ENCODE measurements at regions not wholly inside any gene's neighbourhood (a gene's known extent, or its start where the extent isn't known, plus 50 kb on each side); places are given as distances from the start of the nearest gene placed in this dataset.
"Not testable (repeated sequence)": the region's sequence is repeated elsewhere in the genome, so short reads cannot be mapped to it uniquely, and the experiment has no call there.

- DNase-seq (ENCODE audit: low spot score): no peak
Measured at GRCh38 chr14:30193845-30194501, 266.3 kb upstream of the PRKD1 start.

GRCh38 chr14:30194741-30195148, 267.1 kb upstream of the PRKD1 start:
- no peaks in the 10 kb centered on the region for H3K9me3 Mint-ChIP-seq (ENCODE audit: unreplicated experiment)
- no peaks in the 10 kb centered on the region for H3K36me3 Mint-ChIP-seq (ENCODE audit: low read depth, unreplicated experiment)
- H3K27ac Mint-ChIP-seq (ENCODE audit: unreplicated experiment): no peak overlapping the region
- no peaks in the 10 kb centered on the region for H3K4me1 Mint-ChIP-seq (ENCODE audit: unreplicated experiment)
- H3K4me3 Mint-ChIP-seq (ENCODE audit: unreplicated experiment): no peak overlapping the region
- no peak for DNase-seq (ENCODE audit: low spot score)
- no peak for TF ChIP-seq CTCF (IDR thresholded peaks at IDR 0.05; ENCODE audit: unreplicated experiment)
- H3K27me3 Mint-ChIP-seq (ENCODE audit: unreplicated experiment): no peaks in the 10 kb centered on the region

More at GRCh38 chr14:30193845-30194501, 266.3 kb upstream of the PRKD1 start:
- Mint-ChIP-seq H3K4me1 (ENCODE audit: unreplicated experiment) (no peaks in the 10 kb centered on the region), H3K4me3 (ENCODE audit: unreplicated experiment) (no peak overlapping the region), H3K27me3 (ENCODE audit: unreplicated experiment) (no peaks in the 10 kb centered on the region), H3K27ac (ENCODE audit: unreplicated experiment) (no peak overlapping the region), H3K36me3 (ENCODE audit: low read depth, unreplicated experiment) (no peaks in the 10 kb centered on the region), H3K9me3 (ENCODE audit: unreplicated experiment) (no peaks in the 10 kb centered on the region)
- TF ChIP-seq CTCF (IDR thresholded peaks at IDR 0.05; ENCODE audit: unreplicated experiment): no peak

- H3K27me3 Mint-ChIP-seq (ENCODE audit: unreplicated experiment): no peaks in the 10 kb centered on the region
- H3K27ac Mint-ChIP-seq (ENCODE audit: unreplicated experiment): no peak overlapping the region
- TF ChIP-seq CTCF (IDR thresholded peaks at IDR 0.05; ENCODE audit: unreplicated experiment): no peak
- H3K4me1 Mint-ChIP-seq (ENCODE audit: unreplicated experiment): no peaks in the 10 kb centered on the region
- H3K4me3 Mint-ChIP-seq (ENCODE audit: unreplicated experiment): no peak overlapping the region
- no peaks in the 10 kb centered on the region for H3K9me3 Mint-ChIP-seq (ENCODE audit: unreplicated experiment)
- H3K36me3 Mint-ChIP-seq (ENCODE audit: low read depth, unreplicated experiment): no peaks in the 10 kb centered on the region
- DNase-seq (ENCODE audit: low spot score): no peak
Measured at GRCh38 chr14:30195941-30196340, 268.3 kb upstream of the PRKD1 start.

GRCh38 chr14:30196861-30197260, 269.2 kb upstream of the PRKD1 start:
- TF ChIP-seq CTCF (IDR thresholded peaks at IDR 0.05; ENCODE audit: unreplicated experiment): no peak
- Mint-ChIP-seq H3K9me3 (ENCODE audit: unreplicated experiment) (no peaks in the 10 kb centered on the region), H3K36me3 (ENCODE audit: low read depth, unreplicated experiment) (no peaks in the 10 kb centered on the region), H3K4me3 (ENCODE audit: unreplicated experiment) (no peak overlapping the region), H3K4me1 (ENCODE audit: unreplicated experiment) (no peaks in the 10 kb centered on the region), H3K27me3 (ENCODE audit: unreplicated experiment) (no peaks in the 10 kb centered on the region), H3K27ac (ENCODE audit: unreplicated experiment) (no peak overlapping the region)
- DNase-seq (ENCODE audit: low spot score): no peak

GRCh38 chr14:30198720-30199119, 271.1 kb upstream of the PRKD1 start:
- not testable (repeated sequence) for H3K36me3 Mint-ChIP-seq (ENCODE audit: low read depth, unreplicated experiment); H3K4me3 Mint-ChIP-seq (ENCODE audit: unreplicated experiment); DNase-seq (ENCODE audit: low spot score); H3K27me3 Mint-ChIP-seq (ENCODE audit: unreplicated experiment); H3K9me3 Mint-ChIP-seq (ENCODE audit: unreplicated experiment); H3K4me1 Mint-ChIP-seq (ENCODE audit: unreplicated experiment); H3K27ac Mint-ChIP-seq (ENCODE audit: unreplicated experiment)
